ENCODE measurements at regions not wholly inside any gene's neighbourhood (a gene's known extent, or its start where the extent isn't known, plus 50 kb on each side); places are given as distances from the start of the nearest gene placed in this dataset.

DNA sequence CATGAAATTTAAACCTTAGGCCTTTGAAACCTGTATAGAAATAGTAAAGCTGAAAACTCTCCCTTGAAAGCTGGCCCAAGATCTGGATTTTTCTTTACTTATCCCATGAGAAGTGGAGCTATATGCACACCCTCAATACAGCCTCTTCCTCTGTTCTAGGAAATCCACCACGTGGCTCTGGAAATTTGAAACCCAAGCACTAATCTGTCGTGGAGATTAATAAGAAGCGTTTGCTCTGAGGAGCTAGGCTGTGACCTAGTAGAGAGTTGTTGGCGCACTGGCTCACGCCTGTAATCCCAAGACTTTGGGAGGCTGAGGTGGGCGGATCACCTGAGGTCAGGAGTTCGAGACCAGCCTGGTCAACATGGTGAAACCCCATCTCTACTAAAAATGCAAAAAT lies 291.3 kb upstream of the PLXNA2 start:
- intact Hi-C loops (cut with micrococcal nuclease; ENCODE audit: unreplicated experiment): no loop called here
- no peak for DNase-seq
- Mint-ChIP-seq H3K4me1 (ENCODE audit: low read depth, unreplicated experiment) (no peaks in the 10 kb centered on the region), H3K27ac (ENCODE audit: unreplicated experiment) (no peak overlapping the region), H3K27me3 (ENCODE audit: insufficient read depth, unreplicated experiment) (peaks cover 27% of the 10 kb centered on the region), H3K9me3 (ENCODE audit: unreplicated experiment) (no peaks in the 10 kb centered on the region), H3K4me3 (ENCODE audit: unreplicated experiment) (no peak overlapping the region), H3K36me3 (ENCODE audit: insufficient read depth, unreplicated experiment) (no peaks in the 10 kb centered on the region)
- no TSS peak for BruUV-seq (replicated peaks)
- no peak overlapping the region for H3K4me3 ChIP-seq (ENCODE audit: low read depth, low read length)
- H3K36me3 ChIP-seq (ENCODE audit: control insufficient read depth, insufficient read depth, low read length): no peaks in the 10 kb centered on the region
- H3K27me3 ChIP-seq (replicated peaks; ENCODE audit: control insufficient read depth, insufficient read depth, low read length): peaks cover 2% of the 10 kb centered on the region
- TF ChIP-seq, protein P1, sequence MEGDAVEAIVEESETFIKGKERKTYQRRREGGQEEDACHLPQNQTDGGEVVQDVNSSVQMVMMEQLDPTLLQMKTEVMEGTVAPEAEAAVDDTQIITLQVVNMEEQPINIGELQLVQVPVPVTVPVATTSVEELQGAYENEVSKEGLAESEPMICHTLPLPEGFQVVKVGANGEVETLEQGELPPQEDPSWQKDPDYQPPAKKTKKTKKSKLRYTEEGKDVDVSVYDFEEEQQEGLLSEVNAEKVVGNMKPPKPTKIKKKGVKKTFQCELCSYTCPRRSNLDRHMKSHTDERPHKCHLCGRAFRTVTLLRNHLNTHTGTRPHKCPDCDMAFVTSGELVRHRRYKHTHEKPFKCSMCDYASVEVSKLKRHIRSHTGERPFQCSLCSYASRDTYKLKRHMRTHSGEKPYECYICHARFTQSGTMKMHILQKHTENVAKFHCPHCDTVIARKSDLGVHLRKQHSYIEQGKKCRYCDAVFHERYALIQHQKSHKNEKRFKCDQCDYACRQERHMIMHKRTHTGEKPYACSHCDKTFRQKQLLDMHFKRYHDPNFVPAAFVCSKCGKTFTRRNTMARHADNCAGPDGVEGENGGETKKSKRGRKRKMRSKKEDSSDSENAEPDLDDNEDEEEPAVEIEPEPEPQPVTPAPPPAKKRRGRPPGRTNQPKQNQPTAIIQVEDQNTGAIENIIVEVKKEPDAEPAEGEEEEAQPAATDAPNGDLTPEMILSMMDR (IDR thresholded peaks at IDR 0.05; ENCODE audit: insufficient read depth in 1 of 2, low read depth in 1 of 2, low read length in 1 of 2, severe bottlenecking in 1 of 2, unreplicated experiment in 1 of 2): no peak
- CTCF ChIA-PET: no interaction called here
- POLR2A ChIA-PET: no interaction called here
- H3K9me3 ChIP-seq: no peaks in the 10 kb centered on the region
- no peaks in the 10 kb centered on the region for H3K4me1 ChIP-seq

DNA sequence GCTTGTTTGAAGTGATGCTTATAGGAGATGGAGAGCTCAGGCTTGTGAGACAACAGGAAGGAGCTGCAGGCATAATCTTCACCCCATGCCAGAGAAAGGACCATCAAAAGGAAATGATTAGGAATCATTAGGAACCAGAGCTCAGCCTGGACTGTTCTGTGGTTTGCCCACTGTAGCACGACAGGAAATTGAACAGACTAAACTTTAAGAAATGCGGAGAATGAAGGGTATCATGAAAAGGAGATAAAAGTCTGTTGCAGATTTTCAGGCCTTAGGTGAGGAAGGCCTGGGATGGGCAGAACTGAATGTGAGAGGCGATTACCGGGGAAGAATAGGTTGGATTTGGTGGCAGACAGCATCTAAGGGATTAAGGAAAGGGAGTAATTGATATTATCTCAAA lies 292.0 kb upstream of the PLXNA2 start:
- peaks cover 2% of the 10 kb centered on the region for H3K27me3 ChIP-seq (replicated peaks; ENCODE audit: control insufficient read depth, insufficient read depth, low read length)

DNA sequence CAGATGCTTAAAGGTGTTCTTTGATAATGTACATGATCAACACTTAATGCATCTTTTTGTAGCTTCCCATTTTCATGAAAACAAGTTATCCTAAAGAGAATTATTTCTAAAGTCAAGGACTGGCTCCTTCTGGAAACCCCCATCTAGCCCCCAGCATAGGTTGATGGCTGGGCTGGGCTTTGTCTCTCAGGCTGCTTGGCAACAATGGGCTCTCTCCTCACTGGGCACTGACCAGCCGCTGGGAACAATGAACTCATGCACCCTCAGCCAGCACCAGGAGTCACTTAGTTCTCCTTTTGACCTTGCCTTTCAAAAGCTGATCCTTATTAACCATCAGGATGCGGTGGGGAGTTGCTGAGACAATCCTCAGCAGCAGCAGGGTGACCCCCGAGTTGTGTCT lies 293.0 kb upstream of the PLXNA2 start:
- Mint-ChIP-seq H3K4me1 (ENCODE audit: low read depth, unreplicated experiment) (no peaks in the 10 kb centered on the region), H3K4me3 (ENCODE audit: unreplicated experiment) (no peak overlapping the region), H3K9me3 (ENCODE audit: unreplicated experiment) (no peaks in the 10 kb centered on the region), H3K27ac (ENCODE audit: unreplicated experiment) (no peak overlapping the region), H3K27me3 (ENCODE audit: insufficient read depth, unreplicated experiment) (peaks cover 25% of the 10 kb centered on the region), H3K36me3 (ENCODE audit: insufficient read depth, unreplicated experiment) (no peaks in the 10 kb centered on the region)
- H3K9me3 ChIP-seq: no peaks in the 10 kb centered on the region
- TF ChIP-seq, protein P1 (IDR thresholded peaks at IDR 0.05; ENCODE audit: insufficient read depth in 1 of 2, low read depth in 1 of 2, low read length in 1 of 2, severe bottlenecking in 1 of 2, unreplicated experiment in 1 of 2): no peak
- no peaks in the 10 kb centered on the region for H3K36me3 ChIP-seq (ENCODE audit: control insufficient read depth, insufficient read depth, low read length)
- no peak overlapping the region for H3K4me3 ChIP-seq (ENCODE audit: low read depth, low read length)
- no peaks in the 10 kb centered on the region; the same call in none of the 2 replicates for H3K27me3 ChIP-seq (replicated peaks; ENCODE audit: control insufficient read depth, insufficient read depth, low read length)
- no peaks in the 10 kb centered on the region for H3K4me1 ChIP-seq
- intact Hi-C loops (cut with micrococcal nuclease; ENCODE audit: unreplicated experiment): no loop called here
- DNase-seq: no peak
- BruUV-seq (replicated peaks): no TSS peak
- CTCF ChIA-PET: no interaction called here
- POLR2A ChIA-PET: no interaction called here

More for the DNA sequence above, 292.0 kb upstream of the PLXNA2 start:
- no peaks in the 10 kb centered on the region for H3K4me1 ChIP-seq
- no peak overlapping the region for H3K4me3 Mint-ChIP-seq (ENCODE audit: unreplicated experiment)
- no peaks in the 10 kb centered on the region for H3K36me3 ChIP-seq (ENCODE audit: control insufficient read depth, insufficient read depth, low read length)
- H3K4me1 Mint-ChIP-seq (ENCODE audit: low read depth, unreplicated experiment): no peaks in the 10 kb centered on the region
- TF ChIP-seq, protein P1 (IDR thresholded peaks at IDR 0.05; ENCODE audit: insufficient read depth in 1 of 2, low read depth in 1 of 2, low read length in 1 of 2, severe bottlenecking in 1 of 2, unreplicated experiment in 1 of 2): no peak
- intact Hi-C loops (cut with micrococcal nuclease; ENCODE audit: unreplicated experiment): no loop called here
- peaks cover 27% of the 10 kb centered on the region for H3K27me3 Mint-ChIP-seq (ENCODE audit: insufficient read depth, unreplicated experiment)
- no peak for DNase-seq
- no peak overlapping the region for H3K27ac Mint-ChIP-seq (ENCODE audit: unreplicated experiment)
- H3K36me3 Mint-ChIP-seq (ENCODE audit: insufficient read depth, unreplicated experiment): no peaks in the 10 kb centered on the region
- POLR2A ChIA-PET: no interaction called here
- H3K4me3 ChIP-seq (ENCODE audit: low read depth, low read length): no peak overlapping the region
- no peaks in the 10 kb centered on the region for H3K9me3 Mint-ChIP-seq (ENCODE audit: unreplicated experiment)
- no peaks in the 10 kb centered on the region for H3K9me3 ChIP-seq
- BruUV-seq (replicated peaks): no TSS peak
- CTCF ChIA-PET: no interaction called here

All from Caco-2 (cell line).